ENCODE measurements at regions not wholly inside any gene's neighbourhood (a gene's known extent, or its start where the extent isn't known, plus 50 kb on each side); places are given as distances from the start of the nearest gene placed in this dataset.

DNA sequence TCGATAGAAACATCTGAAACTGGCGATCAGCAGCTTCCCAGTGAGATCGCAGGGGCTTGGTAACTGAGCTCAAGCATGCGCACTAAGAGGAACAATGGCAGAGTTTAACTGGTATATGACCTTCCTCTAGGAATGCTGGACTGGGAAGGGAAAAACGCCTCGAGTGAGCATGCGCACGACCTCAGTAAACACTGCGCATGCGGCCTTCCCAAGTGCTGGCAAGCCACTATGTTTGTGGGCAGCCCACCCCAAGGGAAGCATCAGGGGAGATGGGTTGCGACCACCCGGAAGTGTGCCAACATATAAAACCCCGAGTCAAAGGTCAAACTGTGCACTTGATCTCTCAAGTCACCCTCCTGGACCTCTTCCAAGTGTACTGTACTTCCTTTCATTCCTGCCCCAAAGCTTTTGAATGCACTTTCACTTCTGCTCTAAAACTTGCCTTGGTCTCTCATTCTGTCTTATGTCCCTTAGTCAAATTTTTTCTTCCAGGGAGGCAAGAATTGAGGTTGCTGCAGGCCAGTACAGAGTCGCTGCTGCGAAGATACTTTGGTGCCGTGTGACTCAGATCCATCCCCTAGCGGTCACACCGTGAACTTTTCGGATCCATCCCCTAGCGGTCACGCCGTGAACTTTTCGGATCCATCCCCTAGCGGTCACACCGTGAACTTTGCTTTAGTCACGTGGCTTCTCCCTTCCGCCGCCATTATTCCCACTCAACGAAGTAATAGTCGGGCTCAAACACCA, 243.3 kb downstream of the FAM43A start:
- DNase-seq (ENCODE audit: low read depth) = no peak

DNA sequence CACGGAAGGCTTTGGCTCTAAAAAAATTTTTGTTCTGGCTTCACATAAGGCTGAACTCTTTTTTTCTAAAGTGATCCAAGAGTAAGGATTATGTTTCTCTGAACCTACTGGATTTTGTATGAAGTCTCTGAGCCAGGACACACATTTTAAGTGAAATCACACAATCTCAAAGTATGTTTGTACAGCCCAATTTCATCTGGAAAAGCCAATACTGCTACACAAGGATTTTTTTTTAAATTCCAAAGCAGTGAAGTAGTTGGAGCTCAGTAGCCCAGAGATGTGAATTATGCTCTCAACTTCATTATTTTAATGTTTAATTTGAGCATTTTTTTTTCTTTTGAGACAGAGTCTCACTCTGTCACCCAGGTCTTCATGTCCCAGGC, 243.9 kb downstream of the FAM43A start:
- no peak for DNase-seq (ENCODE audit: low read depth)

DNA sequence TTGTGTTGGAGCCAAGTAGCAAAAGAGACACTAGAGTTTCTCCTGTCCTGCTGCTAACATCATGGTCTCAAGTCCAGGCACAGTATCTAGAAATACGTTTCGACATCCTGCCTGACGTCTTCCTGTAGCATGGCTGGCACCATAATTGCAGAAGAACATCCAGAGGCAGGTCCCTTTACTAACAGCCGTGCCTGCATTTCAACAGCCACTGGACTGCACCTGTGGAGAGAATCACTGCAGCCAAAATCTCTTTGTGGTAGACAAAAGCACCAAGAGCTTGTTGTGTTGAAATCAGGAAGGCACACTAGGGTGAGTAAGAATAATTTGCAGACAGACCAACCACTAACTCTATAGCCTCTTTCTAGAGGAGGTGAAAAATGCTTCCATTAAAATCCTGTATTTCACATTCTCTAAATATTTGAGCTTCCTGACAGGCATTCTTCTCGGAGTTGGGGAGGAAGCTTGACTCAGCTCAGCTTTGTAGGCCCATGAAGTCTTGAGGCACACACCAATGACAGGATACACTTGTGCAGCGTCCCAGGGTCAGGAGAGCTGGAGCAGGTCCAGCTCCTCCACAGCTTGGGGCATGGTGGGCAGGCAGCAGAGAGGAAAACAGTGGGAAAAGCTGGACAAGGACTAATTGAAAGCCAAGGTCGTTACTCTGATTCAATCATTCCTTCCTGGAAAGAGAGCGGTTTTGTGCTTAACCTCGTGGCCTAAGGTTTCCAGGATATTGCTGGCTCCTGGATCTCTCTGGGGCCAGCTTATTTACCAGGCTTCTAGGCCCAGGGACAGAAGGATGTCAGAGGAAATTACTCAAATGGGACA, 244.9 kb downstream of the FAM43A start:
- no peak for DNase-seq (ENCODE audit: low read depth)

DNA sequence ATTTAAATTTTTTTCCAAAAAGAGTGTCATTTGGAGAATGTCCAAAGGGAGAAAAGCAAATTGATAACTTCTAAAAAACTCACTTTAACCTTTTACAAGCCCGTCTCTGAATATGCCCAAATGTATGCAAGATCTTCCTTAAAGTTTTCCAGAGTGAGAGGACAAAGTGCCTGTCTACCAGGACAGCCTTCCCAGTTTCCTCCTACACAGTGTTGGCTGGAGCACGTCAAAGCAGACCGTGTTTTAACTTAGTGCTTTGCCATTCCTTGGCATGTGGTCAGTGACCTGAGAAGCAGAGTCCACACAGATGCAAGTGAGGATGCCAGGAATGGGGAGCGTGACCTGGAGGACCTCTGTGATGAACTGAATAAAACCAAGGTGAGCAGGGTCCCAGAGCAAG, 245.7 kb downstream of the FAM43A start:
- DNase-seq (ENCODE audit: low read depth) = no peak

DNA sequence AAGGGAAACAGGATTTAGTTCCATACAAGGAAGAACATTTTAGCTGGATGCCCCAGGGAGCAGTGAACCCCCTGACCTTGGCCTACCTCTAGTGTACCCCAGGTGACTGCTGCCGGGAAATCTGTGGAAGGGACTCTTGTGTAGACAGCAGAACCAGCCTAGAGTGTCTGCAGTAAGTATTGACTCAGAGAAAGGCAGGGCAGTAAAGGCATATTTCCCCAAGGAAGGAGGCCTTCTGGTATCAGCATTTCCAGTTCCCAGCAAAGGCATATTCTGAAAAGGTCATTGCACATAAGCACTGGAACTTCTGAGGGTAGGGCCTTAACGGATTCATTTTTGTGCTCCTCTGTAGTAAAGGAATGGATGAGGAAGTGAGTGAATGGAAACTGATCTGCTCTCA, 246.2 kb downstream of the FAM43A start:
- no peak for DNase-seq (ENCODE audit: low read depth)

DNA sequence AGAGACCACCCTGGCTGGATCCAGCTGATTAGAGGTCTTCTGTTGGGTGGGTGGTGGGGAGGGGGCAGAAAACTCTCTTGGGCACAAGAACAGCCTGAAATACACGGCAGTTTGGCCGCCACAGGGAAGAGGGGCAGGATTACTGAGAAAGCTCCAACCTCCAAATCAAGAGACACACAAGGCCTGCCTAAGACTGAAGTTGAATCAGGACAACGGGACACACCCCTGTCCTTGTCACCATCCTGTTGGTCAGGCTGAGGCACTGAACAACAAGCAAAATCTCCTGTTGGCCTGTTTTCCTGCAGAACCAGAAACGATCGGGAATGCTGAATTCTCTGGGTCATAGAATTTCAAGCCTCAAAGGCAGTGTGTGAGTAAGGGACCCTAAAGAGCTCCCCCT, 247.8 kb downstream of the FAM43A start:
- no peak for DNase-seq (ENCODE audit: low read depth)

DNA sequence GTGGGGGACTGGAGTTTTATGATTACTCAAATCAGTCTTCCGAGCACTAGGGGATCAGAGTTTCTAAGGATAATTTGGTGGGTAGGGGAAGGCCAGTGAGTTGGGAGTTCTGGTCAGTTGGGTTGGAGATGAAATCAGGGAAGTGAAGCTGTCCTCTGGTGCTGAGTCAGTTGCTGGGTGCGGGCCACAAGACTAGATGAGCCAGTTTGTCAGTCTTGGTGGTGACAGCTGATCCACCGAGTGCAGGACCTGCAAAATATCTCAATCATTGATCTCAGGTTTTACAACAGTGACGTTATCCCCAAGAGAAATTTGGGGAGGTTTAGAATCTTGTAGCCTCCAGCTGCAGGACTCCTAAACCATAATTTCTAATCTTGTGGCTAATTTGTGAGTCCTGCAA, 249.4 kb downstream of the FAM43A start:
- DNase-seq (ENCODE audit: low read depth) = no peak

DNA sequence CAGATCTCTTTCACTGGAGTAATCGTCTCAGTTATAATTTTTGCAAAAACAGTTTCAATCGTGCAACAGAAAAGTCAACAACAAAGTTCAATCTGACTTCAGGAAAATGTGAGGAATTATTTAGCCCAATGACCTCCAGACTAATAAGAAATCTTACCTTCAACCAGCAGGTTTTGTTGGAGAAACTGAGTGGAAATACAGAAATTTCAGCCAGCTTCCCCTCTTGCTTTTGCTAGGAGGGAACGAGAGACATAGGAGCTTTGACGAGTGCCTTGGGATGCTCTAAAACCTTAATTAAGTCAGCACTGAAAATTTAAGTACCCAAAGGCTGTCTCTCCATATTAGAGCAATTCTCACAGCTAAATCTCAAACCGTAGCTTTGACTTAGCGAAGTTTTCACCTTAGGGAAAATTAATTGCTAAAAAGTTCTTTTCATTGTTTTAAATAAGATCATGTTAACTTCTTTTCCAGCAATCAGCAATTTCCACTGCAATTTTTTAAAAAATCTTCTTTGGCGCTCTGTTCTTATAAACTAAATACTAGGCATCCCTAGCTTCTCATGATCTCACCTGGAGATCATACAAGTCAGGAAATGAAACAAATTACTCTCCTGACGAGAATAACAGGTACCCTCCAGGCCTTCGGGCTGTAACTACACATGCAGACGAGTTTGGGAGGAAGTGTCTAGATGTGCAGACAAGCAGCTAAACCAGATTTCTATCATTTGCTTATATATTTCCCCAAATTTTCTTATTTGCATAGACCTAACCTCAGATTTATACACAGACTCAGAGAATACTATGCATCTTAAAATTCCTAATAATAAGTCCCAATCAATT, 250.2 kb downstream of the FAM43A start:
- no peak for DNase-seq (ENCODE audit: low read depth)

DNA sequence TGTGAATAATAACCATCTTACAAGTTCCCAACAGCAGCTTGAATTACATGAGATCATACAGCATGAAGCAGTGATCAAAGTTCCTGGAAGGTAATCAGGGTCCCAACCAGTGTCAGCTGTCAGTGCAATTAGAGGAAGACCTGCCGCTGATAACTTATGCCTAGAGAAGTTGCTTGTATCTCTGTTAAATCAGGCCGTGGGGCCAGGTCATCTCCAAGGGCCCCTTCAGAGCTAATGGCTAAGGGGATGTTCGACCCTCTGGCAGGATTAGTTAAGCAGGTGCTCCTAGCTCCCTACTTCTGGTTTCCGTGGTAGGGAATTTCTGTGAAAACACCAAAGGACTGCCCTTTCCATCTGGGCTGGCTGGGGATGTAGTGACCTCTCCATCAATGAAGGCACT, 251.0 kb downstream of the FAM43A start:
- DNase-seq (ENCODE audit: low read depth) = no peak

DNA sequence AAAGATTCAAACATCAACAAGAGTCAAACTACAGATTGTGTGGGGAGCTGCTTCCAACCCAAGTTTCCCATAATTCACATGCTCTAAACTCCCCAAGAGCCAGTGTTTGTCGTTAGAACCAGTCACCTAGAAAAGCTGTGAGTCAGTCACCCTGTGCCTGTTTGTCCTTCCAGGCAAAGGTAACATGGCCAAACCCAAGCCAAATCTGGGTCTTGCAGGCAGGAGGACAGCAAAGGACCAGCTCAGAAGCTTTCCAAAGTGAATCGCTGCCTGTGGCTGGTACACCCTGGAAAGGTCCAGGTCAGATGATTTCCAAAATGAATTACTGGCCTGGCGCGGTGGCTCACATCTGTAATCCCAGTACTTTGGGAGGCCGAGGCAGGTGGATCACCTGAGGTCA, 251.5 kb downstream of the FAM43A start:
- no peak for DNase-seq (ENCODE audit: low read depth)

DNA sequence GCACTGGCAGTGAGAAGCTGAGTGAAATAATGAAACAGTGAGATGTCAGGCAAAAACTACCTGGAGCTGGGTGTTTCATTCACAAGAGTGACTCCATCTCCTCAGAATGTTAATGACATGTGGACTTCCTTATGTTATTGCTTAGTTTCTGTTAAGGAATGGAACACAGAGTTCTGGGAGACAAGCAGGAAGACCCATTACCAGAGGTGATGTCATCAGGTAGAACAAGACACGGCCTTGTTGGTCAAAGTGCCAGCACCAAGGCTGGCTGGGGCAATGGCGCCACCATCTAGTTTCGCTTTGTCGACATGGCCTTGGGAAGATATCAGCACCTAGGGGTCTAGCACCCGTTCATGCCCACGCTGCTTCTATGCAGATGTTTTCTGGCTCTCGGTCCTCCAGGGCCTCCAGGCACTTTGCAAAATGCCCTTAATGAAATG, 252.2 kb downstream of the FAM43A start:
- DNase-seq (ENCODE audit: low read depth) = no peak

DNA sequence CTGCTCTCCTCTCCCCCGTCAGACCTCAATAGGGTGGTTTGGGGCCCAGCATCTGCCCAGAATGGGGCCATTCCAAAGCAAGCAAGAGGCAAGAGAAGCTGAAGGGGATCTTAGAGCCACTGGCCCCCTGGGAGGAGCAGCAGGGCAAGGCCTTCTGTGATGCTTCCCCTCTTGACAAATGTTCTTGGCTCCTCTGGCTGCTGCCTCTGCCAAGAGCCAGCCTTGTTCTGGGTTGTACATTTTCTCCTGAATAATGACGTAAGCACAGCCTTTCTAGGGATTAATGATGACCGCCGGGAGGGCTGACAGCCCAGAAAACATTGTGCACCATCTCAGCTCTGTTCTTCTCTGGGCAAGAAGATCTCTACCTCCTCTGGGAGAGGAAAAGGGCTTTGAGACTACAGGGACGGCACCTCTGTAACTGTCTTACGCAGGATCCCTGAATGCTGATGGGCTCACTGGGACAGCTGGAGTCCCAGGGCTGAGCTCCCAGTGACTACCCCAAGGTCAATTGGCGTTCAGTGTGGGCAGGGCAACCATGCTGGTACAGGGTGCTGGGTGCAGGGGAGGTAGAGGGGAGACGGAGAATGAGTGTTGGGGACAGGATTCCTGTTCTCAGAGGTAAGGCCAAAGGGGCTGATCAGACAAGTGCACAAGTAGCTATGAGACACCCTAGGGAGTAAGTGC, 253.3 kb downstream of the FAM43A start:
- no peak for DNase-seq (ENCODE audit: low read depth)

DNA sequence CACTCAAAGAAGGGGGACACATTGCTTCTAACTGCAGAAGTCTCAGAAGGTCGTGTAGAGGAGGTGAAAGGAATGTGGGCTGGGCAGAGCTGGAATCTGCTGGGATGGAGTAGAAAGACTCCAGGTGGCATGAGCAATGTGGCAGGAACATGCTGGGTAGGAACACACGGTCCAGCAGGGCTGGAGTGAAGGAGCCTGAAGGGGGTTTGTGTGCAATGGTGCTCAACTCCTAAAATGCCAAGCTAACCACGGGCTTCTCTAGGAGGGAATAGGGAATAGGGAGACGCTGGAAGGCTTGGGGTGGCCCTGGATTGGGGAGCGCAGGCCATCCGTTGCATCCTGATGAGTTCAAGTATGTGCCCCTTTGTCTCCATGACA, 253.8 kb downstream of the FAM43A start:
- DNase-seq (ENCODE audit: low read depth) = no peak

DNA sequence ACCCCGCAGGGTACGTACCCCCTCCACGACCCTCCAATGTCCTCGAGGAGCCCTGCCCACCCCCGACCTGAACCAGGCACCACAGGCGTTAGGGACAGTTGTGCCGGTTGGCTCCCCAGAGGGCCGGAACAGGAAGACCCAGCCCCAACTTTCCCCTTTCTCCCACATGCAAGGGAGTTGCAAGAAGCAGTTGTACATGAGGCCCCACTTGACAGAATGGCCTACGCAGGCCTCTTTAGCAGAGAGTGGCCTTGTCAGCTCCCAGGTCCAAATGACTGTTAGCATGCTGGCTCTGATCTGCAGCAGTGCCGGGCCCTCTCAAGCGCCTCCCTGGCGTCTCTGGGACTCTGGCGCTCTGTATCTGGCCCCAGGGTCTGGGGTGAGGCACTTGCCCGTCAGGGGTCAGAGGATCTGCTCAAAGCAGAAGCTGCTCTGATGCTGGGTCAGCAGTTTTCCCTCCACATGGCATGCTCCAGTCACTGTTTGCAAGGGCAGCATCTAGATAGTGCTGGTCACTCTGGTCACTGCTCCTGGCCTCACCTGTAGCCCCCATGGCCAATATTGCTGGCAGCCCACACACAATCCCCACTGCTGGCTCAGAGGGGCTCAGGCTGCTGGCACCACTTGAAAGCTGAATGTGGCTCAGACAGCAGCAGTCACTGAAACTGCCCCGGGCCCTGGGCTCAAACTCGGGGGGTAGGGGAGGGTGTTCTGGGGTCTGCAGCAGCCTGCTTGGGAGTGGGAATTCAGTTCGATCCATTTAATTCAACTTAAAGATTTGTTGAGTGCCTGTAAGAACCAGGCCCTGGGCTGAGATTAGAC, 254.5 kb downstream of the FAM43A start:
- DNase-seq (ENCODE audit: low read depth) = no peak

DNA sequence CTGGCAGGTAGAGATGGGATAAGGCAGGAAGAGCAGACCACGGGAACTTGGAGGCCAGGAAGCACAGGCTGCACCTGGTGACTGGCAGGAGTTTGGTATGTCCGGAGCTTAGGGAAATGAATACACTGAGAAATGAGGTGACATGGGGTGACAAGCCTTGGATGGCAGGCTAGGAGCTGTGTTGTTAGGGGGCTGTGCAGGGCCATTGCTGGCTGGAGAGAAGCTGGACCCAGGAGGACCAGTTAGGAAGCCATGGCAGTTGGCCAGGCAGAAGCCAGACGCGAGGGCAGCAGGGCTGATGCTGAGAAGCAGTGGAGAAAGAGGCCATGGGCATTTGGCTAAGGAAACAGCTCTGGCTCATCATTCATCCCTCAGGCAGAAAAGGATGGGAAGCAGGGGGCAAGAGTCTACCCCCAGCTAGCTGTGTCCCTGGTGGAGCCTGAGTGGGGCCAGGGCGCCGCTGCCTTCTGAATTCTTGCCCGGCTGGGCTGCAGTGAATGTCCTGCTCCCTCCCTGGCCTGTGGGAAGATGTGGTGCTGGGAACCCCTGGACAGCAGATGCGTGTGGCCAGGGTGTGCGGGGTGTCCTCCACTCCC, 255.8 kb downstream of the FAM43A start:
- no peak for DNase-seq (ENCODE audit: low read depth)

DNA sequence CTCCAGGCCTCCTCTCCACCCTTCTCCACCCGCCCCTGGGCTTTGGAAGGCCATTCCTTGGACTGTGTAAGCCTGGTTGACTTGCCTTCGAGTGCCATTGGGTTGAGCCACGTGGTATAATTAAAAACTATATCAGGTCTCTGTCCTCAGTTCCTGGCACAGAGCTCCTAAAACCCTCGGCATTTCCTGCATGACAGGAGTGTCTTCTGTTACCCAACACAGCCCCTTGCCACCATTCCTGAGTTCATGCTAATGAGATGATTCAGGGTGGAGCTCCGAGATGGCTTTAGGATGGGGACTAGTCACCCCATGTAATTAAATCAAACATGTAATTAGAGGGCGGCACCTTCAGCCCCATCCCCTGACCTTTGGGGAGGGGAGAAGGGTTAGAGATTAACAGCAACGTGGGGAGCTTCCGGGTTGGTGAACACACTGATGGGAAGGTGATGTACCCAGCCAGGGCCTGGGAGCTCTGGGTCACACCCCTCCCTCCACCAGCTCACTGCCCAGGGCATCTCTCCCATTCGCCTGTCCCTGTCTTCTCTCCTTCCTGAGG, 256.4 kb downstream of the FAM43A start:
- no peak for DNase-seq (ENCODE audit: low read depth)

DNA sequence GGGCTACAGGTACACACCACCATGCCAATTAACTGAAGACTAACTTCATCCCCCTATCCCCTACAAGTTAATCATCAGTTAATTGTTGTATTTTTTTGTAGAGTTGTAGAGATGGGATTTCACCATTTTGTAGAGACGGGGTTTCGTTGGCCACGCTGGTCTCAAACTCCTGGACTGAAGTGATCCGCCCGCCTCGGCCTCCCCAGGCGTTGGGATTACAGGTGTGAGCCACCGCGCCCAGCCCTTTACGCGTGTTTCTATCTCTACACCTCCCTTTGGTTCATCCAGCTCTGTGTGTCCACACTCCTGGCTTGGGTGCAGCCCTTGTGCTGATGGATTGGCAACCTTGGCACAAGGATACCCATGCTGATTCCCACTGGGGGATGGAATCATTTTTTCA, 258.8 kb downstream of the FAM43A start:
- DNase-seq (ENCODE audit: low read depth) = no peak

DNA sequence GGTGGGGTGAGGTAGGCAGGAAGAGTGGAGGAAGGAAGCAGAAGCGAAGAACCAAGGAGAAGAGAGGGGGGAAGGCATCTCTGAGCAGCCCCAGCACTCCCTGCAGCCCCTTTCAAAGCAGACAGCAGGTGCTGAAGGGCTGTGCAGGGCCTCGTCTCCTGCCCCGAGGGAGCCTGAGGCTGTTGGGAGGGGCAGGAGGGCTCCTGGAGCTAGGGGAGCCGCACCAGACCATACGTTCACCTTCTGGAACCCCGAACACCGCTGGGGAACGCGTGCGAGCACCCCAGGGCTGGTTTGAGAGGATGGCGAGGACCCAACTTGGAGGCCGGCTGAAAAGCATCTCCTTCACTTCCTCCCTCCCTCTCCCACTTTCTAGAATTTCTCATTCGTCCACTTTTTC, 259.8 kb downstream of the FAM43A start:
- no peak for DNase-seq (ENCODE audit: low read depth)

DNA sequence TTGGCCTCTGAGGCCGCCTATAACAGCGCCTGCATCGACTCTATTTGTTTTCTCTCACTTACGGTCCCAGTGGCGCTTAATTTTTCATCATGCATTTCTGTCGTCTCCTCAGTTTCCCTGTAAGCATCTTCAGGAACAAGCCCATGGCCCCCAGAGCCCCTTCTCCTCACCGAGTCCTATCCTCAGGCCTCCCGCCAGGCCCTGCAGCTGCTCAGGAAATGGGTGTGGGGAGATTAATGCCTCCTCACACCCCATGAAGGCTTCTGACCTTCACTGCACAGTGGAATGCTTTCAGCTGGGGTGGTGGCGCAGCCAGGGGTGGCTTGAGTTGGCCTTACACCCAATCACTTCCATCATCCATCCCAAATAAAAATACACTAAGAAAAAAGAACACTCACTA, 260.4 kb downstream of the FAM43A start:
- no peak for DNase-seq (ENCODE audit: low read depth)

DNA sequence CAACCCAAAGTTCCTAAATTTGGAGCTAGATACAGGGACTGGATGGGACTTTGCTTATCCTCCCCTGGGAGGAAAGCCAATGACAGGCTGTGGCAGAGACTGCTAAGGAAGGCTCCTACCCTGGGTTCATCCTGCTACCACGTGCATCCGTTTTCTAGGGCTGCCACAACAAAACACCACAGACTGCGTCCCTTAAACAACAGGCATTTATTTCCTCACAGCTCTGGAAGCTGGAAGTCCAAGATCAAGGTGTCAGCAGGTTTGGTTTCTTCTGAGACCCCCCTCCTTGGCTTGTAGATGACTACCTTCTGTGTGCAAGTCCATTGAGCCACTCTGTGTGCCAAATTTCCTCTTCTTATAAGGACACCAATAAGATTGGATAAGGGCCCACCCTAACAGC, 263.9 kb downstream of the FAM43A start:
- DNase-seq (ENCODE audit: low read depth) = no peak
